ENCODE measurements at regions not wholly inside any gene's neighbourhood (a gene's known extent, or its start where the extent isn't known, plus 50 kb on each side); places are given as distances from the start of the nearest gene placed in this dataset.

- Mint-ChIP-seq H3K4me1 (ENCODE audit: low read depth, unreplicated experiment) (no peaks in the 10 kb centered on the region), H3K27me3 (ENCODE audit: unreplicated experiment) (no peaks in the 10 kb centered on the region), H3K36me3 (ENCODE audit: insufficient read depth, unreplicated experiment) (no peaks in the 10 kb centered on the region), H3K4me3 (ENCODE audit: low read depth, unreplicated experiment) (no peak overlapping the region), H3K9me3 (ENCODE audit: low read depth, unreplicated experiment) (no peaks in the 10 kb centered on the region), H3K27ac (ENCODE audit: unreplicated experiment) (no peak overlapping the region)
- CTCF ChIA-PET = no interaction called here
- BruUV-seq (replicated peaks) = no TSS peak
- no peak for TF ChIP-seq CTCF (IDR thresholded peaks at IDR 0.05; ENCODE audit: unreplicated experiment)
- intact Hi-C loops (cut with micrococcal nuclease; ENCODE audit: unreplicated experiment) = no loop called here
- no peak for DNase-seq
These were observed 74.9 kb upstream of the DOCK10 start for GRCh38 chr2:225117051-225117716.

- BruUV-seq (replicated peaks) = no TSS peak
- H3K36me3 Mint-ChIP-seq (ENCODE audit: insufficient read depth, unreplicated experiment) = no peaks in the 10 kb centered on the region
- H3K4me3 Mint-ChIP-seq (ENCODE audit: low read depth, unreplicated experiment) = no peak overlapping the region
- no peak for DNase-seq
- CTCF ChIA-PET = no interaction called here
- no peaks in the 10 kb centered on the region for H3K27me3 Mint-ChIP-seq (ENCODE audit: unreplicated experiment)
- H3K27ac Mint-ChIP-seq (ENCODE audit: unreplicated experiment) = no peak overlapping the region
- intact Hi-C loops (cut with micrococcal nuclease; ENCODE audit: unreplicated experiment) = no loop called here
- H3K4me1 Mint-ChIP-seq (ENCODE audit: low read depth, unreplicated experiment) = no peaks in the 10 kb centered on the region
- H3K9me3 Mint-ChIP-seq (ENCODE audit: low read depth, unreplicated experiment) = no peaks in the 10 kb centered on the region
- no peak for TF ChIP-seq CTCF (IDR thresholded peaks at IDR 0.05; ENCODE audit: unreplicated experiment)
These were observed 72.6 kb upstream of the DOCK10 start for GRCh38 chr2:225114786-225115323.

- Mint-ChIP-seq H3K9me3 (ENCODE audit: low read depth, unreplicated experiment) (peaks cover 4% of the 10 kb centered on the region), H3K4me1 (ENCODE audit: low read depth, unreplicated experiment) (no peaks in the 10 kb centered on the region), H3K27me3 (ENCODE audit: unreplicated experiment) (no peaks in the 10 kb centered on the region), H3K36me3 (ENCODE audit: insufficient read depth, unreplicated experiment) (no peaks in the 10 kb centered on the region), H3K4me3 (ENCODE audit: low read depth, unreplicated experiment) (no peak overlapping the region), H3K27ac (ENCODE audit: unreplicated experiment) (no peak overlapping the region)
- no peak for TF ChIP-seq CTCF (IDR thresholded peaks at IDR 0.05; ENCODE audit: unreplicated experiment)
- CTCF ChIA-PET = no interaction called here
- no TSS peak for BruUV-seq (replicated peaks)
- DNase-seq = no peak
- intact Hi-C loops (cut with micrococcal nuclease; ENCODE audit: unreplicated experiment) = no loop called here
These were observed 71.2 kb upstream of the DOCK10 start for GRCh38 chr2:225113371-225114015.

GRCh38 chr2:225112362-225113126 lies 70.3 kb upstream of the DOCK10 start:
- H3K4me1 Mint-ChIP-seq (ENCODE audit: low read depth, unreplicated experiment) = no peaks in the 10 kb centered on the region
- BruUV-seq (replicated peaks) = no TSS peak
- CTCF ChIA-PET = no interaction called here
- no peak for TF ChIP-seq CTCF (IDR thresholded peaks at IDR 0.05; ENCODE audit: unreplicated experiment)
- H3K36me3 Mint-ChIP-seq (ENCODE audit: insufficient read depth, unreplicated experiment) = no peaks in the 10 kb centered on the region
- peaks cover 4% of the 10 kb centered on the region for H3K9me3 Mint-ChIP-seq (ENCODE audit: low read depth, unreplicated experiment)
- no peak overlapping the region for H3K4me3 Mint-ChIP-seq (ENCODE audit: low read depth, unreplicated experiment)
- intact Hi-C loops (cut with micrococcal nuclease; ENCODE audit: unreplicated experiment) = no loop called here
- H3K27me3 Mint-ChIP-seq (ENCODE audit: unreplicated experiment) = no peaks in the 10 kb centered on the region
- no peak for DNase-seq
- H3K27ac Mint-ChIP-seq (ENCODE audit: unreplicated experiment) = no peak overlapping the region
